K562 (cell line): ENCODE measurements at regions not wholly inside any gene's neighbourhood (a gene's known extent, or its start where the extent isn't known, plus 50 kb on each side); places are given as distances from the start of the nearest gene placed in this dataset.

Experiments used
- EGR1 ChIP-seq: fragments of 450-650 bp; conservative IDR thresholded peaks from 2 replicates; pipeline ENCODE4 v1.6.1; 2017; ENCODE audit warnings: mild to moderate bottlenecking
- EP300 ChIP-seq: IDR thresholded peaks from 2 replicates; pipeline ENCODE4 v1.6.1; 2012; ENCODE audit warnings: low read length, improper control_type of control experiment
- RFX5 ChIP-seq: IDR thresholded peaks from 2 replicates; pipeline ENCODE4 v1.6.1; 2011; ENCODE audit warnings: low read depth, mild to moderate bottlenecking, improper control_type of control experiment, low read length
- STAG1 ChIP-seq: sonication (generic); formaldehyde crosslinking; IDR thresholded peaks from 2 replicates; pipeline ENCODE4 v1.5.0; 2020; ENCODE audit warnings: missing genetic modification reagents, borderline replicate concordance
- TARDBP ChIP-seq: fragments of 450-650 bp; IDR thresholded peaks from 2 replicates; pipeline ENCODE4 v1.6.1; 2016
- TCF7L2 ChIP-seq: fragments of 150-350 bp; IDR thresholded peaks from 2 replicates; pipeline ENCODE4 v1.6.1; 2016; ENCODE audit warnings: low read depth, mild to moderate bottlenecking, low read length, moderate library complexity
- ZNF23 ChIP-seq: fragments of 250-450 bp; sonication (Bioruptor Pico); IDR thresholded peaks from 2 replicates; pipeline ENCODE4 v1.4.0; 2020; ENCODE audit warnings: mild to moderate bottlenecking
- ZNF232 ChIP-seq: sonication (generic); formaldehyde crosslinking; IDR thresholded peaks from 2 replicates; pipeline ENCODE4 v1.8.0; 2022; ENCODE audit warnings: mild to moderate bottlenecking, missing genetic modification reagents
- TF ChIP-seq, protein P1 (sequence below), 3 experiments: IDR thresholded peaks in 2 of 3; conservative IDR thresholded peaks in 1 of 3; 2 replicates each; pipeline ENCODE4 v1.5.1; 2011 to 2012; ENCODE audit warnings: low read length in 3 of 3, mild to moderate bottlenecking in 3 of 3, control low read depth in 2 of 3, improper control_type of control experiment in 1 of 3, inconsistent platforms in 1 of 3, low read depth in 1 of 3, mixed read lengths in 1 of 3, moderate library complexity in 1 of 3; ENCODE audit not compliant: insufficient read depth in 2 of 3
- TF ChIP-seq, protein P2 (sequence below): sonication (generic); IDR thresholded peaks from 2 replicates; pipeline ENCODE4 v1.6.1; 2016
- TF ChIP-seq, protein P3 (sequence below): fragments of 150-350 bp; conservative IDR thresholded peaks from 2 replicates; pipeline ENCODE4 v1.6.1; 2014; ENCODE audit warnings: low read length
- TF ChIP-seq, protein P4 (sequence below): sonication (generic); formaldehyde crosslinking; IDR thresholded peaks from 2 replicates; pipeline ENCODE4 v1.8.1; 2023; ENCODE audit warnings: mild to moderate bottlenecking, missing genetic modification reagents

DNA sequence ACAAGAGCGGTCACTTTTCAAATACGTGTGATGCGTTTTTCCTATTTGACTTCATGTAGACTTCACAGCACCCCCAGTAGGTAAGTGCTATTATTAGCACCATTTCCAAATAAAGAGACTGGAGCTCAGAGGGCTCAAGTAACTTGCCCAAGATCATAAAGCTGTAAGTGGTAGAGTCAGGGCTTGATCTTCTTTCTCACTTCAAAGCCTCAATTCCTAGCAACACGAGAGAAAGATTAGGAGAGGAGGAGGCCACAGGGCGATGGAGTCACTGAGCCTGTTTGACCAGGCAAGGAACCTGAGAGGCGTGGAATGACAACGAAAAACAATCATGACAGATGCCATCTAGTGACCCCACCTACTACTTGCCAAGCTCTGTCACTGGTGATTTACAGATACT is 181.0 kb downstream of the FOXD2 start:
- TF ChIP-seq, protein P1, sequence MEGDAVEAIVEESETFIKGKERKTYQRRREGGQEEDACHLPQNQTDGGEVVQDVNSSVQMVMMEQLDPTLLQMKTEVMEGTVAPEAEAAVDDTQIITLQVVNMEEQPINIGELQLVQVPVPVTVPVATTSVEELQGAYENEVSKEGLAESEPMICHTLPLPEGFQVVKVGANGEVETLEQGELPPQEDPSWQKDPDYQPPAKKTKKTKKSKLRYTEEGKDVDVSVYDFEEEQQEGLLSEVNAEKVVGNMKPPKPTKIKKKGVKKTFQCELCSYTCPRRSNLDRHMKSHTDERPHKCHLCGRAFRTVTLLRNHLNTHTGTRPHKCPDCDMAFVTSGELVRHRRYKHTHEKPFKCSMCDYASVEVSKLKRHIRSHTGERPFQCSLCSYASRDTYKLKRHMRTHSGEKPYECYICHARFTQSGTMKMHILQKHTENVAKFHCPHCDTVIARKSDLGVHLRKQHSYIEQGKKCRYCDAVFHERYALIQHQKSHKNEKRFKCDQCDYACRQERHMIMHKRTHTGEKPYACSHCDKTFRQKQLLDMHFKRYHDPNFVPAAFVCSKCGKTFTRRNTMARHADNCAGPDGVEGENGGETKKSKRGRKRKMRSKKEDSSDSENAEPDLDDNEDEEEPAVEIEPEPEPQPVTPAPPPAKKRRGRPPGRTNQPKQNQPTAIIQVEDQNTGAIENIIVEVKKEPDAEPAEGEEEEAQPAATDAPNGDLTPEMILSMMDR (IDR thresholded peaks at IDR 0.05 in 2 of 3, conservative IDR thresholded peaks at IDR 0.05 in 1 of 3; ENCODE audit: insufficient read depth in 2 of 3, low read depth in 1 of 3, low read length in 3 of 3): no peak
- TF ChIP-seq, protein P2, sequence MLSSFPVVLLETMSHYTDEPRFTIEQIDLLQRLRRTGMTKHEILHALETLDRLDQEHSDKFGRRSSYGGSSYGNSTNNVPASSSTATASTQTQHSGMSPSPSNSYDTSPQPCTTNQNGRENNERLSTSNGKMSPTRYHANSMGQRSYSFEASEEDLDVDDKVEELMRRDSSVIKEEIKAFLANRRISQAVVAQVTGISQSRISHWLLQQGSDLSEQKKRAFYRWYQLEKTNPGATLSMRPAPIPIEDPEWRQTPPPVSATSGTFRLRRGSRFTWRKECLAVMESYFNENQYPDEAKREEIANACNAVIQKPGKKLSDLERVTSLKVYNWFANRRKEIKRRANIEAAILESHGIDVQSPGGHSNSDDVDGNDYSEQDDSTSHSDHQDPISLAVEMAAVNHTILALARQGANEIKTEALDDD: no peak
- TF ChIP-seq ZNF23 (CRISPR knock-in tag) (no peak), EP300 (no peak), TCF7L2 (no peak), EGR1 (no peak), RFX5 (no peak), ZNF232 (CRISPR knock-in tag) (no peak), STAG1 (CRISPR knock-in tag) (no peak), TARDBP (no peak)
- TF ChIP-seq, protein P3, sequence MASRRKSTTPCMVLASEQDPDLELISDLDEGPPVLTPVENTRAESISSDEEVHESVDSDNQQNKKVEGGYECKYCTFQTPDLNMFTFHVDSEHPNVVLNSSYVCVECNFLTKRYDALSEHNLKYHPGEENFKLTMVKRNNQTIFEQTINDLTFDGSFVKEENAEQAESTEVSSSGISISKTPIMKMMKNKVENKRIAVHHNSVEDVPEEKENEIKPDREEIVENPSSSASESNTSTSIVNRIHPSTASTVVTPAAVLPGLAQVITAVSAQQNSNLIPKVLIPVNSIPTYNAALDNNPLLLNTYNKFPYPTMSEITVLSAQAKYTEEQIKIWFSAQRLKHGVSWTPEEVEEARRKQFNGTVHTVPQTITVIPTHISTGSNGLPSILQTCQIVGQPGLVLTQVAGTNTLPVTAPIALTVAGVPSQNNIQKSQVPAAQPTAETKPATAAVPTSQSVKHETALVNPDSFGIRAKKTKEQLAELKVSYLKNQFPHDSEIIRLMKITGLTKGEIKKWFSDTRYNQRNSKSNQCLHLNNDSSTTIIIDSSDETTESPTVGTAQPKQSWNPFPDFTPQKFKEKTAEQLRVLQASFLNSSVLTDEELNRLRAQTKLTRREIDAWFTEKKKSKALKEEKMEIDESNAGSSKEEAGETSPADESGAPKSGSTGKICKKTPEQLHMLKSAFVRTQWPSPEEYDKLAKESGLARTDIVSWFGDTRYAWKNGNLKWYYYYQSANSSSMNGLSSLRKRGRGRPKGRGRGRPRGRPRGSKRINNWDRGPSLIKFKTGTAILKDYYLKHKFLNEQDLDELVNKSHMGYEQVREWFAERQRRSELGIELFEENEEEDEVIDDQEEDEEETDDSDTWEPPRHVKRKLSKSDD: no peak
- TF ChIP-seq, protein P4, sequence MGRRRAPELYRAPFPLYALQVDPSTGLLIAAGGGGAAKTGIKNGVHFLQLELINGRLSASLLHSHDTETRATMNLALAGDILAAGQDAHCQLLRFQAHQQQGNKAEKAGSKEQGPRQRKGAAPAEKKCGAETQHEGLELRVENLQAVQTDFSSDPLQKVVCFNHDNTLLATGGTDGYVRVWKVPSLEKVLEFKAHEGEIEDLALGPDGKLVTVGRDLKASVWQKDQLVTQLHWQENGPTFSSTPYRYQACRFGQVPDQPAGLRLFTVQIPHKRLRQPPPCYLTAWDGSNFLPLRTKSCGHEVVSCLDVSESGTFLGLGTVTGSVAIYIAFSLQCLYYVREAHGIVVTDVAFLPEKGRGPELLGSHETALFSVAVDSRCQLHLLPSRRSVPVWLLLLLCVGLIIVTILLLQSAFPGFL (CRISPR knock-in tag): no peak
